GM12875 (cell line): ENCODE measurements at regions not wholly inside any gene's neighbourhood (a gene's known extent, or its start where the extent isn't known, plus 50 kb on each side); places are given as distances from the start of the nearest gene placed in this dataset.

Experiments
- H3K4me3 ChIP-seq: one replicate; pipeline ENCODE4 v1.5.1; 2011; ENCODE audit warnings: low read depth, low read length, control low read depth
- TF ChIP-seq, protein P1 (sequence below): IDR thresholded peaks from 2 replicates; pipeline ENCODE4 v1.5.1; 2011; ENCODE audit warnings: low read depth, mild to moderate bottlenecking, control low read depth, inconsistent platforms, low read length, moderate library complexity, borderline replicate concordance; ENCODE audit not compliant: insufficient read depth

DNA sequence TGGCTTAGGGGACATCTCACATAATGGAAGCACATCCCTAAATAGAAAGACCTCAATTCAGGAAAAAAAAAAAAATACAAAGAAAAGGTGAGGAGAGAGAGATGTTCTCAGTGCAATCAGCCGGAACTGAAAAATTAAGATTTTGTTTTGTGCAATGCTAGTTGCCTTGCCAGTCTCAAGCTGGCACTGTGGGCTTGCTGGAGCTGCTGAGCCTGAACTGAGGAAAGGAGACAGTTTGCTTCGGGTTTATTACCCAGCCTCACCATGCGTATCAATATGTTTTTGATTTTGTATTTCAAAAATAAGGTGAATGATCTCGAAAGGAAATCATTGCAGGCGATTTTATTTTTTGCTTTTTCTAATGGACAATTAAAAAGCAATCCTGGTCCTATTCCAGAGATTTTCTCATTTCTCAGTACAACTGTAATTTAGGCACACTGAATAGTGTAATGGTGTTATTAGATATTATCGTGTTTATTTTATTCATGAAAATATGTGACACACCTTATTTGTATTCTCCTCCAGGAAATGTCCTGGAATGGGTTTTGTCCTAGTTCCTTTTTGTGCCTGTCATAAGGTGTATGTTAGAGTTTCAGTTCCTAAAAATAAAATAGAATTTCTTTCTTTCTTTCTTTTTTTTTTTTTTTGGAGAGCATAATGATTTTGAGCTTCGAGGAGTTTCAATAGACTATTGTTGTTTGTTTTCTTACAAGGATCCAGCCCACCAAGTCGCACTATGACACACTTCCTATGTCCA lies 72.8 kb upstream of the ZEB2 start:
- TF ChIP-seq, protein P1, sequence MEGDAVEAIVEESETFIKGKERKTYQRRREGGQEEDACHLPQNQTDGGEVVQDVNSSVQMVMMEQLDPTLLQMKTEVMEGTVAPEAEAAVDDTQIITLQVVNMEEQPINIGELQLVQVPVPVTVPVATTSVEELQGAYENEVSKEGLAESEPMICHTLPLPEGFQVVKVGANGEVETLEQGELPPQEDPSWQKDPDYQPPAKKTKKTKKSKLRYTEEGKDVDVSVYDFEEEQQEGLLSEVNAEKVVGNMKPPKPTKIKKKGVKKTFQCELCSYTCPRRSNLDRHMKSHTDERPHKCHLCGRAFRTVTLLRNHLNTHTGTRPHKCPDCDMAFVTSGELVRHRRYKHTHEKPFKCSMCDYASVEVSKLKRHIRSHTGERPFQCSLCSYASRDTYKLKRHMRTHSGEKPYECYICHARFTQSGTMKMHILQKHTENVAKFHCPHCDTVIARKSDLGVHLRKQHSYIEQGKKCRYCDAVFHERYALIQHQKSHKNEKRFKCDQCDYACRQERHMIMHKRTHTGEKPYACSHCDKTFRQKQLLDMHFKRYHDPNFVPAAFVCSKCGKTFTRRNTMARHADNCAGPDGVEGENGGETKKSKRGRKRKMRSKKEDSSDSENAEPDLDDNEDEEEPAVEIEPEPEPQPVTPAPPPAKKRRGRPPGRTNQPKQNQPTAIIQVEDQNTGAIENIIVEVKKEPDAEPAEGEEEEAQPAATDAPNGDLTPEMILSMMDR = no peak
- no peak overlapping the region for H3K4me3 ChIP-seq

DNA sequence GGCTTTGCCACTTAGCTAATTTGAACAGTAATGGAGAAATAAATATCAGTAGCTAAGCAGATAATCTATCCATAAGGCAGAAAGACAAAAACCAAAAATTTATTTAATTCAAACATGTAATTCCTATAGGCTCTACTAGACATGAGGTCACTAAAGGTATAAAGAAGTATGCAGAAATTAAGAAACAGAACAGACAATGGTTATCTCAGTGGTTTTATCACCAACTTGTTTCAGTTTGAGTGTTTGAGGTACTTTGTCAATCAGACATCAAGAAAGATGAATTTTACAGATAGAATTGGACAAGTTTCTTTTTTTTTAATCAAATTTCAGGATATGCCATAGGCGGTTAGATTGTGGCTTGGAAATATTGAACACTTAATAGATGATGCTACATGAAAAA lies 67.4 kb upstream of the ZEB2 start:
- TF ChIP-seq, protein P1 = no peak
- no peak overlapping the region for H3K4me3 ChIP-seq

DNA sequence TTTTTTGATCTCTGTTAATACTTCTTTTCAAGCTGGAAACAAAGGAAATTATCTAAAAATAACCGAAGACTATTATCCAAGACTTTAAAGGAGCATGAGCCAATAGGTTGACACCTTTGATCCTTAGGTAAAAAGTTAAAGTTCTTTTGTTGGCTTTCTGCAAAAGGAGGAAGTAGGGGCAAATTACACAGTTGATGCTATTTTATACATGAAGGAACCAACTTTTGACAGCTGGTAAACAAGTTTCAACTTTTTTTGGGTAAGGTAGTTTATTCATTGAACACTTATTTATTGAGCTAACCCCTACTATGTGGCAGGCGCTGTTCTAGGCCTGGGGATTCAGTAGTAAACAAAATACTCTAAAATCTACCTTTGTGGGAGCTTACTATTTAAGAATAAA lies 66.6 kb upstream of the ZEB2 start:
- TF ChIP-seq, protein P1 = no peak
- H3K4me3 ChIP-seq = no peak overlapping the region

DNA sequence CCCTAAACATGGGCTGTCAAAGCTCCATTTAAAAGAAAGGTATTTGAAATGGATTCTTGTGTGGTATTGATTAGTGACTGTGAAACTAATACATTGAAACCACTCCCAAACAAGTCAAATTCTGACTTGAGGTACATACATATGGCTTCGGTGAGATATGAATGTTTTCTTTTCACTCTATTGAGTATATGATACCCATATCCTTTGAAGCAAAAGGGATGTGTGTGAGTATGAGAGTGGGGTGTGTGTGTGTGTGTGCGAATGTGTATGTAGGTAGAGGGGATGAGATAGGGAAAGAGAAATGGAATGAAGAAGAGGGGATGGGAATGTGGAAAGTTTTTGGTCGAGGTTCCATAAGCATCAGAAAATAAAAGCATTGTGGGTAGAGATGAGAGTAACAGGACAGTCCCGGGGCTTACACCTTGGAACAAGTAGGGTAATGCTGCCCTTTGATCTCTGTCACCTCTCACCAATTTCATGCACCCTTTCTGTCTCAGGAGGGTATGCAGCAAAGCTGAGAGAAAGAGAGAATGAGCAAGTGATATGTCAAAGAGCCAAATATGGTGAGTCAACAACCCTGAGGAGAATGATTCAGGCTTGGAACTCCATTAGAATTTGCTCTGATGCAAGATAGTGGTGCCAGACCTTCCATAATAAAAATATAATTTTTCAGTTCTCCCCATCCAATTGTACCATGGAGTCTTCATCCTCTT lies 64.0 kb upstream of the ZEB2 start:
- TF ChIP-seq, protein P1 = no peak
- no peak overlapping the region for H3K4me3 ChIP-seq

DNA sequence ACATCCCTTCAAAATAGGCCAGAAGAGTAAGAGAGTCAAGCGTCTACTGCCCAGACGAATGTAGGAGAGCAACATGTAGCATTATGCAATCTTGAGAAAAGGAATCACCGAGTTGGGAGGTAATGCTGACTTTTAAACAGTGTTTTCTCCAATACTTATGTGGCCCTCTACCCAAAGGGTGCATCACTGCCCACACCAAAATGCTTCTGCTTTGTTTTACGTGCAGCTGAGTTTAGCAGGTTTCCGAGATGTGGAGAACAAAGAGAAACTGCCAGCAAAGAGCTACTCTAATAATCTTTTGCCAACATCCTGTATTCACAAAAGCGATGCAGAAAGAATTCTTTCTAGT lies 63.4 kb upstream of the ZEB2 start:
- TF ChIP-seq, protein P1 = no peak
- no peak overlapping the region for H3K4me3 ChIP-seq

DNA sequence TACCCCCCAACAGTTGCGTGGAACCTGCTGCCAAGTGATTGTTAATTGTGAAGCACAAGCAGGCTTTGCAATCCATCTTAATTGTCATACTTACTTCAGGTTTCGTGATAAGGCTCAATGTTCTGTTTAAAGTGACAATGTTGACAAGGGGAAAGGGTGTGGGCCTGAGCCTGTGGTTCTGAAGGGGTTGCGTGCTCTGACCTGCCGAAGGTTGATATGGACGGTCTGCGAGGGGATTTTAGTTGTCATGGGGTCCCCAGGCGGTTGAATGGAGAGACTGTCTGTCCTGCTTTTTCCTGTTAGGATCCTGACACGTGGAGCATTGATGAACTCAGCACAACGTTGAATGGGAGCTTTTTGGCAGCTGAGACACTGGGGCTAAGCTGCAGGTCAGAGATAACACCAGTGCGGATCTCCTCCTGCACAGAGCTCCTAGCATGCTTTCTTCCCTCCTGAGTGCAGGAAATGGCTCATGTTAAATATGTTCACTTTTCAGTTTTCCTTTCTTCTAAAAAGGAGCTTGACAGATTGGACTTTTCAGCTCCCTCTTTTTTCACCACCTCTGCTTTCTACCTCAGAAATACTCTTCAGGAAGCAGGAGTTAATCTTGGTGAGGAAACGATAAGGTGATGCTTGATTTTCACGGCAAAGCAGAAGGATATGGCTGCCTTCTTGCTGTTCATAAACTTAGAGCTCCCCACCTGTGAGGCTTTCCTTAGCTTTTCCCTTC lies 62.9 kb upstream of the ZEB2 start:
- no peak overlapping the region for H3K4me3 ChIP-seq
- TF ChIP-seq, protein P1 = no peak
